ENCODE measurements at regions not wholly inside any gene's neighbourhood (a gene's known extent, or its start where the extent isn't known, plus 50 kb on each side); places are given as distances from the start of the nearest gene placed in this dataset.

DNA sequence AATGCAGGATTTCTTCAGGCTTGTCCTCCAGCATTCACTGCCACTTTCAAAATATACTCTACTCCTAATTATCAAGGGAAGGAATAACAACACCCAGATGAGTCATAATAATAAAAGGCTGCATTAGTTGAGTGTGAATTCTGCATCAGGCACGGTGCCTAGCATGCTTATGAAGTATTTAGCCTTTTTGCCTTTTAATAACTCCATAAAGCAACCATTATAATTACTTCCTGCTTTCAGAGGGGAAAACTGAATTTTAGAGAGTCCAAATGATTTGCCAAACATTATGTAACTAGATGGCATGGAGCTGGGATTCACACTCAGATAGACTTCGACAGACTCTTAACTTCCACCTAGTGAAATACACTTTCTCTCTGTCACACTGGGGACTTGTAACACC is 2365.5 kb downstream of the PCDH7 start:
- Histone ChIP-seq H3K79me2 (ENCODE audit: low read length) (no peaks in the 10 kb centered on the region), H3F3A (ENCODE audit: low read length, unreplicated experiment) (no peaks in the 10 kb centered on the region), H3K9me3 (ENCODE audit: low read length) (no peaks in the 10 kb centered on the region), H3K4me3 (ENCODE audit: low read length) (no peak overlapping the region), H3K27me3 (ENCODE audit: low read length) (no peaks in the 10 kb centered on the region), H3K4me2 (ENCODE audit: low read length) (no peak overlapping the region), H3K4me1 (ENCODE audit: insufficient read depth, low read length) (no peaks in the 10 kb centered on the region), H3K9ac (ENCODE audit: low read length) (no peak overlapping the region), H3K9me2 (replicated peaks; ENCODE audit: low read length) (no peaks in the 10 kb centered on the region), H3K36me3 (ENCODE audit: low read depth, low read length) (no peaks in the 10 kb centered on the region), H2AFZ (ENCODE audit: low read length) (no peak overlapping the region), H3K27ac (ENCODE audit: low read length) (no peak overlapping the region), H4K20me1 (ENCODE audit: low read length) (no peaks in the 10 kb centered on the region)
- DNase-seq (no peak), ATAC-seq (no peak)
- BruUV-seq (replicated peaks) = no TSS peak
- intact Hi-C loops (cut with micrococcal nuclease) = no loop called here
- POLR2A ChIA-PET (ENCODE audit: unreplicated experiment) = no interaction called here
- CTCF ChIA-PET = no interaction called here
- TF ChIP-seq, protein P1, sequence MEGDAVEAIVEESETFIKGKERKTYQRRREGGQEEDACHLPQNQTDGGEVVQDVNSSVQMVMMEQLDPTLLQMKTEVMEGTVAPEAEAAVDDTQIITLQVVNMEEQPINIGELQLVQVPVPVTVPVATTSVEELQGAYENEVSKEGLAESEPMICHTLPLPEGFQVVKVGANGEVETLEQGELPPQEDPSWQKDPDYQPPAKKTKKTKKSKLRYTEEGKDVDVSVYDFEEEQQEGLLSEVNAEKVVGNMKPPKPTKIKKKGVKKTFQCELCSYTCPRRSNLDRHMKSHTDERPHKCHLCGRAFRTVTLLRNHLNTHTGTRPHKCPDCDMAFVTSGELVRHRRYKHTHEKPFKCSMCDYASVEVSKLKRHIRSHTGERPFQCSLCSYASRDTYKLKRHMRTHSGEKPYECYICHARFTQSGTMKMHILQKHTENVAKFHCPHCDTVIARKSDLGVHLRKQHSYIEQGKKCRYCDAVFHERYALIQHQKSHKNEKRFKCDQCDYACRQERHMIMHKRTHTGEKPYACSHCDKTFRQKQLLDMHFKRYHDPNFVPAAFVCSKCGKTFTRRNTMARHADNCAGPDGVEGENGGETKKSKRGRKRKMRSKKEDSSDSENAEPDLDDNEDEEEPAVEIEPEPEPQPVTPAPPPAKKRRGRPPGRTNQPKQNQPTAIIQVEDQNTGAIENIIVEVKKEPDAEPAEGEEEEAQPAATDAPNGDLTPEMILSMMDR (conservative IDR thresholded peaks at IDR 0.05; ENCODE audit: low read depth, low read length) = no peak
- TF ChIP-seq EZH2phosphoT487 (IDR thresholded peaks at IDR 0.05; ENCODE audit: borderline replicate concordance, low read length) = no peak
- no peak for TF ChIP-seq EZH2 (IDR thresholded peaks at IDR 0.05; ENCODE audit: low read length, unreplicated experiment)

DNA sequence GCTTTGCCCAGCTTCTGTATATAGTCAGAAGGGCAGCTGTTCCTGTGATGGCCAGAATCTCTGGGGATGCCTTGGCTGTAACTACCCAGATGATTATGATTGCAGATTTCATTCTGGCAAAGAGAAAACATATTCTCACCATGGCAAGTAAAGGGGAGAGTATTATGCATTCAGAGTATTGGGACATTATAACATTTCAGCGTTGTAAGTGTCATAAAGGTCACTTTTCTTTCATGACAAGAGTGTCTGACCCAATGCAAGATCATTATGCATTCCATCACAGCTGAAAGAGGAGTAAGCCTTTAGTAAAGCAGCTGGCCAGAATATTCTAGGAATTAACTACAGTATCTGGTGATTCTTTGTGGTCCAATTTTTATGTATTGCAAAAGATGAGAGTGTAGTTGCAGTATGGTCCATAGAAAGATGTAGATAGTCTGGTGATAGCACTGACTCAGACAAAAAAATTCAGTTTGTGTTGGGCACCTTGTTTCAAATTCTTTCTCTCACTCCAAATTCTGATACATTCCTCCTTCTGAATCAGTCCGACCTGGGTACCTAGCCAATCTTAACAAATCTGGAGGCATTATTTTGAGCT is 2366.3 kb downstream of the PCDH7 start:
- no peaks in the 10 kb centered on the region for H3K36me3 ChIP-seq (ENCODE audit: low read depth, low read length)
- DNase-seq = no peak
- no peak overlapping the region for H3K4me2 ChIP-seq (ENCODE audit: low read length)
- H3K79me2 ChIP-seq (ENCODE audit: low read length) = no peaks in the 10 kb centered on the region
- no peaks in the 10 kb centered on the region for H3F3A ChIP-seq (ENCODE audit: low read length, unreplicated experiment)
- H3K27me3 ChIP-seq (ENCODE audit: low read length) = no peaks in the 10 kb centered on the region
- TF ChIP-seq, protein P1 (conservative IDR thresholded peaks at IDR 0.05; ENCODE audit: low read depth, low read length) = no peak
- no peak for TF ChIP-seq EZH2 (IDR thresholded peaks at IDR 0.05; ENCODE audit: low read length, unreplicated experiment)
- TF ChIP-seq EZH2phosphoT487 (IDR thresholded peaks at IDR 0.05; ENCODE audit: borderline replicate concordance, low read length) = no peak
- CTCF ChIA-PET = no interaction called here
- no peak overlapping the region for H3K4me3 ChIP-seq (ENCODE audit: low read length)
- POLR2A ChIA-PET (ENCODE audit: unreplicated experiment) = no interaction called here
- H4K20me1 ChIP-seq (ENCODE audit: low read length) = no peaks in the 10 kb centered on the region
- intact Hi-C loops (cut with micrococcal nuclease) = no loop called here
- no peaks in the 10 kb centered on the region for H3K4me1 ChIP-seq (ENCODE audit: insufficient read depth, low read length)
- no peak for ATAC-seq
- no TSS peak for BruUV-seq (replicated peaks)
- no peak overlapping the region for H3K27ac ChIP-seq (ENCODE audit: low read length)
- no peak overlapping the region for H2AFZ ChIP-seq (ENCODE audit: low read length)
- no peak overlapping the region for H3K9ac ChIP-seq (ENCODE audit: low read length)
- H3K9me3 ChIP-seq (ENCODE audit: low read length) = no peaks in the 10 kb centered on the region
- no peaks in the 10 kb centered on the region for H3K9me2 ChIP-seq (replicated peaks; ENCODE audit: low read length)

DNA sequence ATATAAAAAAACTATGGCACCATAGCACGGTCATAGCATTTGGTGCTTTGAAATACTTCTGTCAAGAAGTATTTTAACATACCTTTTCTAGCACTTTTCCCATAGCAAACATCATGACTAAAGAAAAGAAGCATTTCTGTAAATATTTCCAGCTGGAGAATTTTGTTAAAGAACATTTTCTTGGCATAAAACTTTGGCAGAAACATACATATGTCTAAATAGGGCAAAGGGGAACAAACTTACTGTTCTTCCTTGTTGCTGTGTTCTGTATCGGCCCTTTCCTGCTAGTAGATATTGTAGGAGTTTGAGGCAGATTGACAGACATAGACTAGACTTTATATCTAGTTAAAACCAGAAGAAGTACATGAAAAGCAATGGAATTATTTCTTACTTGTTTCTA is 2368.5 kb downstream of the PCDH7 start:
- Histone ChIP-seq H3K36me3 (ENCODE audit: low read depth, low read length) (no peaks in the 10 kb centered on the region), H4K20me1 (ENCODE audit: low read length) (no peaks in the 10 kb centered on the region), H3K27ac (ENCODE audit: low read length) (no peak overlapping the region), H3K9ac (ENCODE audit: low read length) (no peak overlapping the region), H3K27me3 (ENCODE audit: low read length) (no peaks in the 10 kb centered on the region), H3F3A (ENCODE audit: low read length, unreplicated experiment) (no peaks in the 10 kb centered on the region), H3K9me2 (replicated peaks; ENCODE audit: low read length) (no peaks in the 10 kb centered on the region), H3K4me1 (ENCODE audit: insufficient read depth, low read length) (no peaks in the 10 kb centered on the region), H3K4me3 (ENCODE audit: low read length) (no peak overlapping the region), H3K79me2 (ENCODE audit: low read length) (no peaks in the 10 kb centered on the region), H3K4me2 (ENCODE audit: low read length) (no peak overlapping the region), H3K9me3 (ENCODE audit: low read length) (no peaks in the 10 kb centered on the region), H2AFZ (ENCODE audit: low read length) (no peak overlapping the region)
- BruUV-seq (replicated peaks) = no TSS peak
- POLR2A ChIA-PET (ENCODE audit: unreplicated experiment) = no interaction called here
- CTCF ChIA-PET = no interaction called here
- ATAC-seq (no peak), DNase-seq (no peak)
- TF ChIP-seq EZH2phosphoT487 (IDR thresholded peaks at IDR 0.05; ENCODE audit: borderline replicate concordance, low read length) (no peak), EZH2 (IDR thresholded peaks at IDR 0.05; ENCODE audit: low read length, unreplicated experiment) (no peak)
- TF ChIP-seq, protein P1 (conservative IDR thresholded peaks at IDR 0.05; ENCODE audit: low read depth, low read length) = no peak
- intact Hi-C loops (cut with micrococcal nuclease) = no loop called here
